ENCODE measurements at regions not wholly inside any gene's neighbourhood (a gene's known extent, or its start where the extent isn't known, plus 50 kb on each side); places are given as distances from the start of the nearest gene placed in this dataset.

DNA sequence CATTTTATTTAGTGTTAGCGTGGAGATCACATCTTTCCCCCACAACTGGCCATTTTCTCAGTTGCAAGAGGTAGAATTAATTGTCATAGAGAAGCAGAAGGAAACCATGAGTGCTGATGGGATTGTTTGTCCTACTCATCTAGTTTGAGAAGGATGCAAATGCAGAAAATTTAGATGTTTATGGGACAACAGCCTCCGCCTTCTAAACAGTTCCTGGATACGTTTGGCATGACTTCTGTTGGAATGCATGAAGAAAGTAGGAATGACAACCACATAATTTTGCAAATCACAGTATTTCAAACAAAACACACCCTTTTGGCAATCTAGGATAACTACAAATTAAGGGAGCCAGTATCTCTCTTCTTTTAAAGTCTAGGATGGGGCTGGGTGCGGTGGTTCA is 240.1 kb upstream of the SUCLG2 start:
- no peaks in the 10 kb centered on the region for H4K20me1 ChIP-seq
- peaks cover 21% of the 10 kb centered on the region for H3K9me3 ChIP-seq
- peak overlapping the region; percentile 33; the same call in 1 of the 2 replicates for H3K4me2 ChIP-seq
- no peaks in the 10 kb centered on the region for H3K27me3 ChIP-seq
- no peak for TF ChIP-seq Cebpa-rat (IDR thresholded peaks at IDR 0.05)
- no peak overlapping the region for H3K27ac ChIP-seq
- peaks cover 66% of the 10 kb centered on the region for H3K4me1 ChIP-seq
- H3K36me3 ChIP-seq, result no peaks in the 10 kb centered on the region; the same call in 1 of the 2 replicates
- no peak overlapping the region for H3K9ac ChIP-seq
- no peak overlapping the region for H3K4me3 ChIP-seq

DNA sequence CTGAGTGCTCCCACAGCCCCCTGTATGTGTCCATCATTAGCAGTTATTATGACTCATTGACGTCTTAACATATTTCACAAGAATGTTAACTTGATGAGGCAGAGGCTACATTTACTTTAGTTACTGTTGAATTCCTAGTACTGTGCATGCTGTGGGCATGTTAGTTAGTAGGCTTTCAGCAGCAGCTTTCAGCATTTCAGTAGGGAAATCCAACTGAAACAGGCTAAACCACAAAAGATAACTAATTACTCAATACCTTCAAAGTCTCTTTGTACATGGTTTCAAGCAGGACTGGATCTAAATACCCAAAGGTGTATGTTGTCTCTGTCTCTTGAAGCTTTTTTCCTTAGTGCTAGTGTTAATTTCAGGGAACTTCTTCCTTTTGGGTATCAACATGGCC is 229.9 kb upstream of the SUCLG2 start:
- Histone ChIP-seq H4K20me1 (no peaks in the 10 kb centered on the region), H3K36me3 (no peaks in the 10 kb centered on the region), H3K9ac (no peak overlapping the region), H3K4me3 (no peak overlapping the region), H3K4me2 (no peak overlapping the region), H3K27me3 (no peaks in the 10 kb centered on the region), H3K27ac (no peak overlapping the region), H3K9me3 (peaks cover 20% of the 10 kb centered on the region), H3K4me1 (peaks cover 9% of the 10 kb centered on the region; the same call in 1 of the 2 replicates)
- no peak for TF ChIP-seq Cebpa-rat (IDR thresholded peaks at IDR 0.05)

DNA sequence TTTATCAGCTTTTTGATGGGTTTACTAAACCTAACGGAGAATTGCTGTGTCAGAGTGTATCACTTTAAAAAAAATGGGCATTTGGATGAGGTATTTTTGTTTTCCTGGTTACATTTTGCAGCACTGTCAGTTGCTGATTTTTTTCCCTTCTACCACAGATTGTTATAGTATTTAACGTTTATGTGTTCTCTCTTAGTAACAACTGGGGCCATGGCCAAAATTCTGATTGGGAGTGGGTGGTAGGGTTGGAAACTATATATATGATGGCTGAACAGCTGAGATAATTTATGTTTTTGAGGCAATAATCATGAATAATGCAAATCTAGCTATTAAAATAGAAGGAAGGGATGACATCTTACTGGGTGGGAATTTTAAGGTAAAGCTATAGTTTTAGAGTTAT is 229.4 kb upstream of the SUCLG2 start:
- no peak for TF ChIP-seq Cebpa-rat (IDR thresholded peaks at IDR 0.05)
- no peak overlapping the region for H3K4me2 ChIP-seq
- no peak overlapping the region for H3K4me3 ChIP-seq
- H3K27ac ChIP-seq, result no peak overlapping the region
- H4K20me1 ChIP-seq, result no peaks in the 10 kb centered on the region
- H3K4me1 ChIP-seq, result peaks cover 9% of the 10 kb centered on the region; the same call in 1 of the 2 replicates
- no peaks in the 10 kb centered on the region for H3K36me3 ChIP-seq
- no peaks in the 10 kb centered on the region for H3K27me3 ChIP-seq
- no peak overlapping the region for H3K9ac ChIP-seq
- peaks cover 14% of the 10 kb centered on the region for H3K9me3 ChIP-seq

- no peak overlapping the region for H3K27ac ChIP-seq
- H3K9ac ChIP-seq, result no peak overlapping the region
- H3K4me3 ChIP-seq, result no peak overlapping the region
- H3K4me1 ChIP-seq, result peaks cover 9% of the 10 kb centered on the region; the same call in 1 of the 2 replicates
- H3K36me3 ChIP-seq, result no peaks in the 10 kb centered on the region
- peak overlapping the region; percentile 29 for H3K4me2 ChIP-seq
- no peaks in the 10 kb centered on the region for H4K20me1 ChIP-seq
- TF ChIP-seq Cebpa-rat (IDR thresholded peaks at IDR 0.05), result no peak
- no peaks in the 10 kb centered on the region for H3K27me3 ChIP-seq
- H3K9me3 ChIP-seq, result peaks cover 6% of the 10 kb centered on the region
These were observed 228.6 kb upstream of the SUCLG2 start for GRCh38 chr3:67882981-67883380.

GRCh38 chr3:67876261-67876660 is 221.8 kb upstream of the SUCLG2 start:
- H3K27ac ChIP-seq, result no peak overlapping the region
- no peak for TF ChIP-seq Cebpa-rat (IDR thresholded peaks at IDR 0.05)
- H3K4me3 ChIP-seq, result no peak overlapping the region
- H3K4me1 ChIP-seq, result no peaks in the 10 kb centered on the region
- no peaks in the 10 kb centered on the region for H3K27me3 ChIP-seq
- H3K9ac ChIP-seq, result no peak overlapping the region
- H4K20me1 ChIP-seq, result no peaks in the 10 kb centered on the region
- H3K4me2 ChIP-seq, result no peak overlapping the region
- H3K9me3 ChIP-seq, result no peaks in the 10 kb centered on the region
- no peaks in the 10 kb centered on the region for H3K36me3 ChIP-seq

GRCh38 chr3:67875858-67876257 is 221.4 kb upstream of the SUCLG2 start:
- no peaks in the 10 kb centered on the region for H3K27me3 ChIP-seq
- no peak overlapping the region for H3K4me3 ChIP-seq
- H4K20me1 ChIP-seq, result no peaks in the 10 kb centered on the region
- no peak for TF ChIP-seq Cebpa-rat (IDR thresholded peaks at IDR 0.05)
- no peaks in the 10 kb centered on the region for H3K36me3 ChIP-seq
- no peak overlapping the region for H3K4me2 ChIP-seq
- H3K9ac ChIP-seq, result no peak overlapping the region
- H3K4me1 ChIP-seq, result no peaks in the 10 kb centered on the region
- no peak overlapping the region for H3K27ac ChIP-seq
- H3K9me3 ChIP-seq, result no peaks in the 10 kb centered on the region

- Histone ChIP-seq H4K20me1 (no peaks in the 10 kb centered on the region), H3K4me3 (no peak overlapping the region), H3K4me2 (no peak overlapping the region), H3K9ac (no peak overlapping the region), H3K27me3 (no peaks in the 10 kb centered on the region), H3K36me3 (no peaks in the 10 kb centered on the region), H3K4me1 (no peaks in the 10 kb centered on the region), H3K27ac (no peak overlapping the region), H3K9me3 (no peaks in the 10 kb centered on the region)
- no peak for TF ChIP-seq Cebpa-rat (IDR thresholded peaks at IDR 0.05)
These were observed 220.9 kb upstream of the SUCLG2 start for GRCh38 chr3:67875338-67875737.

GRCh38 chr3:67870477-67870876 is 216.1 kb upstream of the SUCLG2 start:
- Histone ChIP-seq H3K9me3 (no peaks in the 10 kb centered on the region), H3K27ac (no peak overlapping the region), H3K4me1 (no peaks in the 10 kb centered on the region), H3K27me3 (no peaks in the 10 kb centered on the region), H4K20me1 (no peaks in the 10 kb centered on the region), H3K36me3 (no peaks in the 10 kb centered on the region), H3K4me3 (no peak overlapping the region), H3K9ac (no peak overlapping the region), H3K4me2 (no peak overlapping the region)
- TF ChIP-seq Cebpa-rat (IDR thresholded peaks at IDR 0.05), result no peak

DNA sequence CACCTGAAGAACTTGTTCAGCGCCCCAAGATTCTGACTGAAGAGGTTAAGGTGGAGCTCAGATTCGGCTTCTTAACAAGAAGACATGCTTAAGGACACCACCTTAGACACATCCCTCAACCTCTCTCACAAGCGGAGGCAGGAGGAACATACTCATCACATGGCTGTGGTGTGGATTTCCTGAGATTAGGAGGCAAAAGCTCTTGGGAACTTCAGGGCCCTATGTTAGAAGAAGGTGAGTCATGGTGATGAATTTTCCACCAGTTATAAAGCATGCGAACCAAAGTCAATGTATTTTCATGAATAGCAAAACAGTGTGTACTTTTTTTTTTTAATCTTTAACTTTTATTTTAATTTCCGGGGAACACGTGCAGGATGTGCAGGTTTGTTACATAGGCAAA is 212.2 kb upstream of the SUCLG2 start:
- H3K9ac ChIP-seq, result no peak overlapping the region
- H3K9me3 ChIP-seq, result no peaks in the 10 kb centered on the region
- no peaks in the 10 kb centered on the region for H4K20me1 ChIP-seq
- no peak overlapping the region for H3K4me2 ChIP-seq
- no peaks in the 10 kb centered on the region for H3K36me3 ChIP-seq
- no peak overlapping the region for H3K27ac ChIP-seq
- no peaks in the 10 kb centered on the region for H3K27me3 ChIP-seq
- H3K4me1 ChIP-seq, result no peaks in the 10 kb centered on the region
- H3K4me3 ChIP-seq, result no peak overlapping the region
- TF ChIP-seq Cebpa-rat (IDR thresholded peaks at IDR 0.05), result no peak

DNA sequence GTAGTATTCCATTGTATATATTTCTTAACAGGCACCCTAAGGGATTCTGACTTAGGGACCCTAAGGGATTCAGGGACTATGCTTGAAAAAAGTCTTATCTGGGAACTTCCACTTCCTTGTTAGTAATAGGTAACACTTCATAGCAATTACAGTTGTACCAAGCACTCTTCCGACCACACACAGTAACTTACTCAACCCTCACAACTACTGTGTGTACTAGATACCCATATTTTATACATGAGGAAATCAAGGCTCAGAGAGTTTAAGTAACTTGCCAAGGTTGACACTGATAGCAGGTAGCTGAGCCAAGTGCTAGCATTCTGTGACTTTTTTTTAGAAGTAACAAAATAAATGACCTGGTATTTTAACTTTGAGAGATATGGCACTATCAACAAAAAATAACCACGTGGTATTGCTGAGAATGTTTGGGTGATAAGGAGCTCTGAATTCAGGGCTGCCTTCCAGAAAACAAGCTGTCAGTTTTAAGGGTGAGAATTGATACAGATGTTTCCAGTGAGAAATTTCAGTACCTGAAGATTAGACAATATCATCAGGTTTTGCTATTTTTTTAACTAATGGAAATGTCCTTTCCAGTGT is 210.3 kb upstream of the SUCLG2 start:
- no peak overlapping the region for H3K27ac ChIP-seq
- H3K36me3 ChIP-seq, result no peaks in the 10 kb centered on the region
- no peak overlapping the region for H3K4me3 ChIP-seq
- no peak overlapping the region for H3K9ac ChIP-seq
- no peak for TF ChIP-seq Cebpa-rat (IDR thresholded peaks at IDR 0.05)
- H3K4me2 ChIP-seq, result no peak overlapping the region
- H3K9me3 ChIP-seq, result no peaks in the 10 kb centered on the region
- H3K27me3 ChIP-seq, result no peaks in the 10 kb centered on the region
- H3K4me1 ChIP-seq, result no peaks in the 10 kb centered on the region
- no peaks in the 10 kb centered on the region for H4K20me1 ChIP-seq

DNA sequence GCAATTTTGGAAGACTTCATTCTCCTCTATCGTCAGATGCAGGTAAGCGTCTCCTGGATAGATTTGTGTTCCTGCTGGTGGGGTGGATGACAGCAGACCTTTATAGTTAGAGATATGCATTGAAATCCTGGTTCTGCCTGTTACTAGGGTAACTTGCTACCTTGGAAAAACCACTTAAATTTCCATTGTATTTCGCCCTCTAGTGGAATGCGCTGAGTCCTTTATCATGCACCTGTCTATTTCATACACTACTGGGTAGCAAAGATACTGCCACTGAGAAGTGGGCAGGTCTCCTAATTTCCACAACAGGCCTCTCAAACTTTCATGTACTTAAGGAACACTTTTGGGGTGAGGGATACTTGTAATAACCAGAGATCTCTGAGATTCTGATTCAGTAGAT is 209.5 kb upstream of the SUCLG2 start:
- TF ChIP-seq Cebpa-rat (IDR thresholded peaks at IDR 0.05), result no peak

More for the DNA sequence above, 209.5 kb upstream of the SUCLG2 start:
- Histone ChIP-seq H4K20me1 (no peaks in the 10 kb centered on the region), H3K4me2 (no peak overlapping the region), H3K27ac (no peak overlapping the region), H3K9ac (no peak overlapping the region), H3K27me3 (no peaks in the 10 kb centered on the region), H3K36me3 (no peaks in the 10 kb centered on the region), H3K4me1 (peaks cover 3% of the 10 kb centered on the region), H3K9me3 (peaks cover 6% of the 10 kb centered on the region; the same call in 1 of the 2 replicates), H3K4me3 (no peak overlapping the region)

Data from BLaER1 (cell line).